GM18498 (cell line): ENCODE measurements at regions not wholly inside any gene's neighbourhood (a gene's known extent, or its start where the extent isn't known, plus 50 kb on each side); places are given as distances from the start of the nearest gene placed in this dataset.

ENCODE experiments used
- ATAC-seq: cut with Tn5 transposase; IDR thresholded peaks from one replicate; pipeline ENCODE4 v1.9.1; 2021; ENCODE audit warnings: mild to moderate bottlenecking, moderate library complexity; ENCODE audit not compliant: unreplicated experiment

DNA sequence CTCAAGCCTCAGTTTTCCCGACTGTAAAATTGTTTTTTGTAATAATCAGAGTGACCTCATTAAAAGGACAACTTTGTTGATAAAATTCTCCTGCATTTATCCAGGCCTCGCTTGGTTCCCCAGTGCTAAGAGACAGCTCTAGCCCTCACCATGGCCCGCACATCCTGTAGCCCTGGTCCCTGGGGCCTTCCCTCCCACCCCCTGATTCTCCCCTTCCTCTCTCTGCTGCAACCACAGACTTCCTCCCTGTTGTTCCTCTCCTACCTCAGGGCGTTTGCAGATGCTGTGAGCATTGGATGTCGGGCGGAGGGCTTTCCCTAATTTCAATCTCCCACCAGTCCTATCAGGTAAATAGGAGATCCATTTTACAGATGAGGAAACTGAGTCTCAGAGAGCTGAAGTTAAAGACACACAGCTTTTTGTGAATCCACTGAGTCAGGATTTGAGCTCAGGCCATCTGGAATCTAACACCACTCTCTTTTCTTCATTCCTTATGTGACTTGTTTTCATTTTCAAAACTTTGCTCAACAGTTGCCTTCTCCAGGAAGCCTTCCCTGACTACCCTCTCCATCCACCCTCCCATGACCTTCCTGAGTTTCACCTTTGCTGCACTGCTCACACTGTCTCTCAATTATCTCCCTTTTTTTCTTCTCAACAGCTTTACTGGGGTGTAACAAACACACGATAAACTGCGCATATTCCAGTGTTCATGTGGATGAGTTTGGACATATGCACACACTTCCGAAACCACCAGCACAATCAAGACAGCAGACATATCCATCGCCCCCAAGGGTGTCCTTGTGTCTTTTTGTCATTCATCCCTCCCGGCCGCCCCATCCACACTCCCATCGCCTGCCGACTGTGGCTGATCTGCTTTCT is 107.1 kb downstream of the CEBPB start:
- no peak for ATAC-seq

DNA sequence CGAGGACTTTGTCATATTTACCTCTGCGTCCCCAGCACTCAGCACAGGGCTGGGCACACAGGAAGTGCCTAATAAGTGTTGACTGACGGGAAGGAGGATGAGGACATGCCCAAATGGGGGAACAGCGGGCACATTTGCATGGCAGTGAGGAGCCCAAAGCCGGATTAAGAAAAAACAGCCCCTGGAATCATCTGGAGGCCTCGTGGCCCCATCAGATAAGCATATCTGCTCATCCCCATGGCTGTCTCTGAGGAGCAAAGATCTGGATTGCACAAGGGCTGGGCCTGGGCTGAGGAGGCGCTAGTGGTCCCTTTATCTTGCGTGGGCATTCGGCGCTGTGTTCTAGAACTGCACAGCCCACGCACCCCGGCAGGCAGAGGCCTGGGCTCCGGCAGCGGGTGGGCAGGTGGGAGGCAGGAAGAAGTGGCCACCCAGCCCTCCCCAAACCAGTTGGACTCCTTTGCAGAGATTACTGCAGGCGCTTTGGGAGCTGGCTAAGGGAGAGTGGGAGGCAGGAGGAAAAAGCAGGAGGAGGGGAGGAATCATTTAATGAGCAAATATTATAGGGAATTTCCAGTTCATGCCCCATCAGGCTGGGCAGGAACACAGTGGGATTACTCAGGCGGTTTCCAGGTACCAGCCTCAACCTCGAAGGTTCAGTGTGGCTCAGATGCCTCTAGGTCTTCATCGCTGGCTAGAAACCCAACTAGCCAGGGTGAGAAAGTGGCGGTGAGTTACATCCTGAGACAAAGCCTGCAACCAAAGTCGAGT is 108.1 kb downstream of the CEBPB start:
- ATAC-seq, result no peak

- no peak for ATAC-seq
Measured at GRCh38 chr20:50299325-50299629, 108.6 kb downstream of the CEBPB start.

DNA sequence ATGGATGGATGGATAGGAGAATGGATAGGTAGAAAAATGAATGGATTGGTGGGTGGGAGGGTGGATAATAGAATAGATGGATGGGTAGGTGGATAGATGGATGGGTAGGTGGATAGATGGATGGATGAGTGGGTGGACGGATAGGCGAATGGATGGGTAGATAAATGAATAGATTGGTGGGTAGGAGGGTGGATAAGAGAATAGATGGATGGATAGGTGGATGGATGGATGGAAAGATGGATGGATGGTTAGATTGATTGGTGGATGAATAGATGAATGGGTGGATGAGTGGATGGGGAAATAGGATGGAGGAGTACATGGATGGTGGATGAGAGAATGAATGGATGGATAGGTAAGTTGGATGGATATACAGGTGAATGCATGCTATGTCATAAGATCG is 110.5 kb downstream of the CEBPB start:
- ATAC-seq, result no peak

DNA sequence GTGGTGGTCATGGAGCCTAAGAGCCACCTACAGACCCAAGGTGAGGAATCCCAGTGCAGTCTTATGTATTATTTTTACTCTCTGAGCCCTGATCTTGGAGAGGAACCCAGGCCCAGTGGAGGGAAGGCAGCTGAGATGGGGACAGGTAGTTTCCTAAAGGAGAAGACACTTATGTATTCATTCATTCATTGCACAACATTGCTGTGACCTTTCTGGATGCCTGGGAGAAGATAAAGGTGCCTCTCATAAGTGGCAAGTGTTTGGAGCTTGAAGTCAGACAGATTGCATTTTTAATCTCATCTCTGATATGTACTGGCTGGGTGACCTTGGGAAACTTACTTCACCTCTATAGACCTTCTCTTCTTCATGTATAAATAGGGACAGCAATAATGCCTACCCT is 111.1 kb downstream of the CEBPB start:
- no peak for ATAC-seq

- ATAC-seq, result no peak
Measured at GRCh38 chr20:50302341-50303057, 111.9 kb downstream of the CEBPB start.

DNA sequence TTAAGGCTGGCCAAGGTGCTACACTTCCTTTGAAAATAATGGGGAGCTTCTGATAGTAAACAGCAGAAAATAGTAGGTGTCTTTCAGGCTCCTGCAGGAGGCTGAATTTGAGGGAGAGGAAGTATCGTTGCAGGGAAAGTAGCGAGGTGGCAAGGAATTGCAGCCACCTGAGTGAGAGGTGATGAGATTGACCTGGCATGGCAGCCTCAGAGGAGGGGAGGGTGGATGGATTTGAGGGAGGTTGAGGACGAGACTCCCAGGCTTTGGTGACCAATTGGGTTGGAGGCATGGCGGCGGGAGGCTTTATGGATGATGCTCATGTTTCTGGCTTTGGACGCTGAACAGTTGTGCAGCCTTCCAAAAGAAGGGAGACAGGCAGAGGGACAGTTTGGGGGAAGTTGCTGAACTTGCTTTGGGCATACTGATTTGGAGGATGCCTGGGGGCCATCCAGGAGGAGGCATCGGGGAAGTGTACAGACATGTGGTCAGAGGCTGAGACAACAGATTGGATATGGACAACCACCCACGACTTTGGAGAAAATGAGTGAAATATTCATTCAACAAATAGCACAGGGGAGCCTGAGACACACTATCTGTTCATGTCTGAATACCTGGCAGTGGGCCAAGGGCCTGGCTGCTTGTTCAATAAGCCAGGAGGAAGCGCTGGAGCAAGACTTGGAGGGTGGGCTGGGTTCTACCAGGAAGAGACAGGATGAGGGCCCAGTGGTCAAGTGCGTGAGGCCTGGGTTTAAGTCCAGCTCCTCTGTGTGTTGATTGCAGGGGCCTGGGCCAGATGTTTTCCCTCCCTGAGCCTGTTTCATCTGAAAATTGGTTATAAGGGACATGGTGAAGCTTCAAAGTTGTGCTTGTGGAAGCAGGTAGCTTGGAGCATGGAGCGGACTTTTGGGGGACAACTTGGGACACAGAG is 113.2 kb downstream of the CEBPB start:
- ATAC-seq, result no peak

GRCh38 chr20:50304501-50304856 is 113.8 kb downstream of the CEBPB start:
- no peak for ATAC-seq

DNA sequence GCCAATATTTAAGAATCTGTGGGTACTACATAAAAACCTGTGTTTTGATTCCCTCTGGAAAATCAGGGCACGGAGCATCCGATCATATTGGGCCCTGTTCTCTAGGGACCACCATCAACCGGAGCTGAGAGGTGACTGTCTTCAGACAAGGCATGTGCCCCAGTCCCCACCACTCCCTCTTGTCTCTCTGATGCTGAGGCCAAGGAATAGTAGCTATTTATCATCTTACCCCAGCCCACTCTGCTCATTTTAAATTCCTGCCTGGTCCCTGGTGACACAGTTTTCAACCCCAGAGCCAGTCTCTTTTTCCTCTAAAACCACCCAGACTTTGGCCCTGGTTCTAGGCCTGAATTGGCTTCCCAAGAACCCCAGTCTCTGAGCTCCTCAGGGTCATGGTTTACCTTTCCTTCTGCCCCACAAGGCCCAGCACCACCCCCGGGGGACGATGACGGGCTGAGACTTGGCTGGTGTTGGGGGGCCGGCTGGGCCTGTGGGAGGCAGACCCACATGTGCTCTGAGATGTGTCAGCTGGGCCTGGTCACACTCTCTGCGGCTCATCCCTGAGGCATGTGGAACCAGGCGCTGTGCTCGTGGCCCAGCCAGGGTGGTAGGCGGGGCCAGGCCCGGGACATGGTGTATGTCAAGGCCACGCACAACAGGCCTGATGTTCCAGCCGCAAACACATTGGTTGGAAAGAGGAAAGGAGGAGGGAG is 114.4 kb downstream of the CEBPB start:
- no peak for ATAC-seq

GRCh38 chr20:50305636-50306477 is 115.2 kb downstream of the CEBPB start:
- no peak for ATAC-seq

GRCh38 chr20:50306478-50307423 is 116.1 kb downstream of the CEBPB start:
- no peak for ATAC-seq

DNA sequence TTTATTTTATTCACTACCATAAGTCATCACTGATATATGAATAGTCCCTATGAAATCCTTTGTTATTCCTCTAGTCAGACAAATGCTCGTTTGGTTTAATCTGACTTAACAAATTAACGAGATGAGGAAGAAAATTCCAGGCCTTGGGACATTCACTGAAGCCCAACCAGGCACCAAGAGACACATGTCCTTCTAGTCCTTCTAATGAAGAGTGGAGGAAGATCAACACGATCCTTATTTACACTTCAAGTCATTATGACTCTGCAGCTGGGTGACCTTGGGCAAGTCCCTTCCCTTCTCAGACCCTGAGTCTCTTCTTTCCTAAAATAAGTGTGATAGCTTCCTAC is 117.5 kb downstream of the CEBPB start:
- ATAC-seq, result no peak

GRCh38 chr20:50308513-50309279 is 118.1 kb downstream of the CEBPB start:
- no peak for ATAC-seq

- ATAC-seq, result no peak
Measured at GRCh38 chr20:50309280-50309763, 118.7 kb downstream of the CEBPB start.

- ATAC-seq, result no peak
Measured at GRCh38 chr20:50309764-50310672, 119.4 kb downstream of the CEBPB start.

- no peak for ATAC-seq
Measured at GRCh38 chr20:50310673-50311051, 120.0 kb downstream of the CEBPB start.
